Upper lobe of left lung (tissue), 6 donors: ENCODE measurements at regions not wholly inside any gene's neighbourhood (a gene's known extent, or its start where the extent isn't known, plus 50 kb on each side); places are given as distances from the start of the nearest gene placed in this dataset.

Source experiments
- ATAC-seq, 2 donors: fragments of 200-7000 bp; cut with Tn5 transposase; one replicate each; pipeline ENCODE4 v1.9.1; 2022; ENCODE audit warnings: mild to moderate bottlenecking in 2 of 2, moderate library complexity in 2 of 2; ENCODE audit not compliant: low FRiP score in 2 of 2
- DNase-seq, 2 donors: peaks; one replicate each; pipeline ENCODE4 v3.0.0-alpha.2; 2019 to 2020
- H3K27ac ChIP-seq, 4 donors: fragments of 200-600 bp; sonication (generic); one replicate each; pipeline ENCODE4 v1.5.1; 2016 to 2019
- H3K27me3 ChIP-seq, 4 donors: fragments of 200-600 bp; sonication (generic); one replicate each; pipeline ENCODE4 v1.5.1; 2017 to 2019
- H3K36me3 ChIP-seq, 4 donors: fragments of 200-600 bp; sonication (generic); one replicate each; pipeline ENCODE4 v1.5.1; 2016 to 2019
- H3K4me1 ChIP-seq, 4 donors: fragments of 200-600 bp; sonication (generic); one replicate each; pipeline ENCODE4 v1.5.1; 2018 to 2019
- H3K4me3 ChIP-seq, 4 donors: fragments of 200-600 bp; sonication (generic); one replicate each; pipeline ENCODE4 v1.5.1; 2017 to 2019; ENCODE audit warnings: mild to moderate bottlenecking in 2 of 4, moderate library complexity in 1 of 4
- H3K9me3 ChIP-seq, 4 donors: fragments of 200-600 bp; sonication (generic); one replicate each; pipeline ENCODE4 v1.5.1; 2018 to 2019
- EP300 ChIP-seq, 4 donors: sonication (generic); formaldehyde crosslinking; IDR thresholded peaks; one replicate each; pipeline ENCODE4 v1.5.1; 2017; ENCODE audit warnings: antibody characterized with exemption in 4 of 4, control low read depth in 2 of 4
- POLR2A ChIP-seq, 4 donors: fragments of 450-650 bp; IDR thresholded peaks; one replicate each; pipeline ENCODE4 v1.5.1; 2016 to 2017; ENCODE audit warnings: antibody characterized with exemption in 4 of 4, mild to moderate bottlenecking in 2 of 4
- POLR2AphosphoS5 ChIP-seq, 2 donors: sonication (generic); formaldehyde crosslinking; IDR thresholded peaks; one replicate each; pipeline ENCODE4 v1.5.1; 2017; ENCODE audit warnings: antibody characterized with exemption in 2 of 2
- WGBS, 2 donors: methylation state at CpG; one replicate each; pipeline ENCODE4 v1.1.5; 2017 to 2018; 5-methylcytosine and 5-hydroxymethylcytosine counted together
- TF ChIP-seq, protein P1 (sequence below), 6 experiments: fragments of 450-650 bp in 4 of 6; fragments of 200-600 bp in 2 of 6; sonication (generic) in 2 of 6; IDR thresholded peaks; one replicate each; pipeline ENCODE4 v1.5.1; 2016 to 2019; ENCODE audit warnings: antibody characterized with exemption in 6 of 6
- donor health status: DM: no; HTN: no; CAD: no; lungs with moderate emphysema.
- donor health status: DM: no; HTN: yes; CAD: no; lungs with severe emphysema.

- Histone ChIP-seq H3K4me1 (no peaks in the 10 kb centered on the region), H3K27me3 (no peaks in the 10 kb centered on the region), H3K4me3 (no peak overlapping the region), H3K36me3 (no peaks in the 10 kb centered on the region), H3K9me3 (no peaks in the 10 kb centered on the region), H3K27ac (no peak overlapping the region)
- 72 to 83% methylated on average over 3 of the region's 3 CpGs for WGBS, 2 donors
- ATAC-seq (no peak), DNase-seq (no peak)
- no peak for TF ChIP-seq POLR2A (IDR thresholded peaks at IDR 0.05)
Observed at GRCh38 chr18:51980101-51980500, 359.9 kb upstream of the DCC start.

- Histone ChIP-seq H3K4me1 (no peaks in the 10 kb centered on the region), H3K9me3 (no peaks in the 10 kb centered on the region), H3K27me3 (no peaks in the 10 kb centered on the region), H3K27ac (no peak overlapping the region), H3K36me3 (no peaks in the 10 kb centered on the region), H3K4me3 (no peak overlapping the region)
- WGBS, 2 donors, result 20 to 46% methylated on average over 2 of the region's 2 CpGs
- DNase-seq (no peak), ATAC-seq (no peak)
- TF ChIP-seq POLR2AphosphoS5 (IDR thresholded peaks at IDR 0.05) (no peak), EP300 (IDR thresholded peaks at IDR 0.05) (no peak), POLR2A (IDR thresholded peaks at IDR 0.05) (no peak)
- TF ChIP-seq, protein P1, sequence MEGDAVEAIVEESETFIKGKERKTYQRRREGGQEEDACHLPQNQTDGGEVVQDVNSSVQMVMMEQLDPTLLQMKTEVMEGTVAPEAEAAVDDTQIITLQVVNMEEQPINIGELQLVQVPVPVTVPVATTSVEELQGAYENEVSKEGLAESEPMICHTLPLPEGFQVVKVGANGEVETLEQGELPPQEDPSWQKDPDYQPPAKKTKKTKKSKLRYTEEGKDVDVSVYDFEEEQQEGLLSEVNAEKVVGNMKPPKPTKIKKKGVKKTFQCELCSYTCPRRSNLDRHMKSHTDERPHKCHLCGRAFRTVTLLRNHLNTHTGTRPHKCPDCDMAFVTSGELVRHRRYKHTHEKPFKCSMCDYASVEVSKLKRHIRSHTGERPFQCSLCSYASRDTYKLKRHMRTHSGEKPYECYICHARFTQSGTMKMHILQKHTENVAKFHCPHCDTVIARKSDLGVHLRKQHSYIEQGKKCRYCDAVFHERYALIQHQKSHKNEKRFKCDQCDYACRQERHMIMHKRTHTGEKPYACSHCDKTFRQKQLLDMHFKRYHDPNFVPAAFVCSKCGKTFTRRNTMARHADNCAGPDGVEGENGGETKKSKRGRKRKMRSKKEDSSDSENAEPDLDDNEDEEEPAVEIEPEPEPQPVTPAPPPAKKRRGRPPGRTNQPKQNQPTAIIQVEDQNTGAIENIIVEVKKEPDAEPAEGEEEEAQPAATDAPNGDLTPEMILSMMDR (IDR thresholded peaks at IDR 0.05), result no peak
Observed at GRCh38 chr18:51988277-51988676, 351.7 kb upstream of the DCC start.

- peak in 1 of 2 donors; percentile 24 for DNase-seq
- no peaks in the 10 kb centered on the region for H3K9me3 ChIP-seq
- H3K27me3 ChIP-seq, result no peaks in the 10 kb centered on the region
- WGBS, 2 donors, result 53 to 59% methylated on average over 2 of the region's 2 CpGs
- no peak overlapping the region for H3K4me3 ChIP-seq
- peak in 1 of 2 donors; percentile 58 for ATAC-seq
- H3K27ac ChIP-seq, result no peak overlapping the region
- TF ChIP-seq EP300 (IDR thresholded peaks at IDR 0.05), result no peak
- TF ChIP-seq, protein P1 (IDR thresholded peaks at IDR 0.05), result no peak
- TF ChIP-seq POLR2AphosphoS5 (IDR thresholded peaks at IDR 0.05), result no peak
- H3K36me3 ChIP-seq, result no peaks in the 10 kb centered on the region
- peaks cover 0 to 4% (median 2%) of the 10 kb centered on the region in 4 donors for H3K4me1 ChIP-seq
Observed at GRCh38 chr18:51997129-51997528, 342.9 kb upstream of the DCC start.

DNA sequence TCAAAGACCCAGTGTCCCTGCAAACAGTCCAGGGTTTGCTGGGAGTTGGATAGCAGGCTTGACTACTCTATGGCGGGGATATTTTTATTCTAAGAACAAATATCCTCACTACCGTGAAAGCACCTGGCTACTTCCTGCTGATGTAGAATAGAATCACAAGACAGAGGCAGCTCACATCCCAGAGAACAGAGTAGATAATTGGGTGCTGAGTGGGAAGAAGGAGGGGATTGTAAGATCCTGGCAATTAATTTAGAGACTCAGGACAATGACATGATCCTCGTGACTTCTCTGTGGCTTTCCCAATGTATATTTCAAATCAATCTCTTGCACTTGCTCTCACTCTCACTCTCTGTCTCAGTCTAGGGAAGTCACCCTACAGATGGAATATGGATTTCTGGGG is 341.9 kb upstream of the DCC start:
- Histone ChIP-seq H3K36me3 (no peaks in the 10 kb centered on the region), H3K27ac (no peak overlapping the region), H3K9me3 (no peaks in the 10 kb centered on the region), H3K4me1 (peaks cover 0 to 4% (median 2%) of the 10 kb centered on the region in 4 donors), H3K27me3 (no peaks in the 10 kb centered on the region), H3K4me3 (no peak overlapping the region)
- DNase-seq (no peak), ATAC-seq (no peak)
- WGBS, 2 donors, result 61% methylated on average over 3 of the region's 3 CpGs
- TF ChIP-seq, protein P1 (IDR thresholded peaks at IDR 0.05), result no peak
- TF ChIP-seq EP300 (IDR thresholded peaks at IDR 0.05) (no peak), POLR2AphosphoS5 (IDR thresholded peaks at IDR 0.05) (no peak), POLR2A (IDR thresholded peaks at IDR 0.05) (no peak)

GRCh38 chr18:51998711-51999110 is 341.3 kb upstream of the DCC start:
- no peaks in the 10 kb centered on the region for H3K27me3 ChIP-seq
- ATAC-seq (no peak), DNase-seq (no peak)
- H3K4me1 ChIP-seq, result peaks cover 0 to 4% (median 2%) of the 10 kb centered on the region in 4 donors
- H3K9me3 ChIP-seq, result no peaks in the 10 kb centered on the region
- H3K4me3 ChIP-seq, result no peak overlapping the region
- no peak overlapping the region for H3K27ac ChIP-seq
- TF ChIP-seq EP300 (IDR thresholded peaks at IDR 0.05) (no peak), POLR2A (IDR thresholded peaks at IDR 0.05) (no peak), POLR2AphosphoS5 (IDR thresholded peaks at IDR 0.05) (no peak)
- TF ChIP-seq, protein P1 (IDR thresholded peaks at IDR 0.05), result no peak
- H3K36me3 ChIP-seq, result no peaks in the 10 kb centered on the region
- 86 to 90% methylated on average over 3 of the region's 3 CpGs for WGBS, 2 donors
